OCI-LY7 (cell line): ENCODE measurements at regions not wholly inside any gene's neighbourhood (a gene's known extent, or its start where the extent isn't known, plus 50 kb on each side); places are given as distances from the start of the nearest gene placed in this dataset.

Experiments used
- BruUV-seq: library from RNA; stranded (reverse); fragments of 400-500 nt; replicated peaks from 2 replicates; lab custom pipeline; 2021; lab: Mats Ljungman, UMichigan
- CTCF ChIA-PET: fragments of 300-600 bp; sonication (Branson Sonifier 250); formaldehyde crosslinking; loops from one replicate; lab custom pipeline; 2022; ENCODE audit warnings: antibody characterized with exemption; ENCODE audit not compliant: unreplicated experiment; lab: Charles Lee
- POLR2A ChIA-PET: fragments of 300-600 bp; sonication (Branson Sonifier 250); formaldehyde crosslinking; loops from one replicate; lab custom pipeline; 2022; ENCODE audit warnings: antibody characterized with exemption; lab: Charles Lee
- DNase-seq: peaks from one replicate; pipeline ENCODE4 v3.0.0-alpha.2; 2015; ENCODE audit warnings: low spot score
- H2AFZ ChIP-seq: fragments of 200-600 bp; sonication (generic), shearing (Covaris generic); 2 replicates; pipeline ENCODE4 v1.6.1; 2014; ENCODE audit warnings: mild to moderate bottlenecking, antibody characterized with exemption, low read length, moderate library complexity
- H3K27ac ChIP-seq: fragments of 200-600 bp; sonication (generic); 2 replicates; pipeline ENCODE4 v1.5.1; 2014; ENCODE audit warnings: mixed run types, low read depth, mild to moderate bottlenecking, moderate library complexity, low read length, inconsistent platforms; ENCODE audit not compliant: poor library complexity, severe bottlenecking
- H3K36me3 ChIP-seq: fragments of 200-600 bp; sonication (generic); 2 replicates; pipeline ENCODE4 v1.6.1; 2014; ENCODE audit warnings: mild to moderate bottlenecking, antibody characterized with exemption, low read length, moderate library complexity, mixed read lengths; ENCODE audit not compliant: insufficient read depth
- H3K4me1 ChIP-seq: fragments of 200-600 bp; sonication (generic); 2 replicates; pipeline ENCODE4 v1.5.1; 2014; ENCODE audit warnings: mild to moderate bottlenecking, low read length; ENCODE audit not compliant: insufficient read depth, poor library complexity, severe bottlenecking
- H3K4me2 ChIP-seq: fragments of 200-600 bp; sonication (generic); 2 replicates; pipeline ENCODE4 v1.6.1; 2014; ENCODE audit warnings: mild to moderate bottlenecking, low read length
- H3K4me3 ChIP-seq: fragments of 200-600 bp; sonication (generic); 2 replicates; pipeline ENCODE4 v1.5.1; 2014; ENCODE audit warnings: mild to moderate bottlenecking, low read depth, low read length; ENCODE audit not compliant: poor library complexity, severe bottlenecking
- H3K79me2 ChIP-seq: fragments of 200-600 bp; sonication (generic); 2 replicates; pipeline ENCODE4 v1.6.1; 2016; ENCODE audit warnings: low read depth, mild to moderate bottlenecking, low read length, moderate library complexity, mixed read lengths; ENCODE audit not compliant: insufficient read depth
- H3K9me2 ChIP-seq: fragments of 200-600 bp; sonication (generic); 2 replicates; pipeline ENCODE4 v1.6.1; 2016; ENCODE audit warnings: mild to moderate bottlenecking, low read length, mixed read lengths; ENCODE audit not compliant: insufficient read depth
- H3K9me3 ChIP-seq: fragments of 200-600 bp; sonication (generic); 2 replicates; pipeline ENCODE4 v1.6.1; 2014; ENCODE audit warnings: mild to moderate bottlenecking, mixed run types, low read length, mixed read lengths
- H4K20me1 ChIP-seq: fragments of 200-600 bp; sonication (generic); 2 replicates; pipeline ENCODE4 v1.6.1; 2014; ENCODE audit warnings: mild to moderate bottlenecking, antibody characterized with exemption, low read length, moderate library complexity, mixed read lengths; ENCODE audit not compliant: insufficient read depth
- CTCF ChIP-seq: fragments of 200-600 bp; sonication (generic); conservative IDR thresholded peaks from 2 replicates; pipeline ENCODE4 v1.5.1; 2014; ENCODE audit warnings: mild to moderate bottlenecking, antibody characterized with exemption, low read length, moderate library complexity, mixed read lengths
- EZH2phosphoT487 ChIP-seq: fragments of 200-600 bp; sonication (generic); IDR thresholded peaks from 2 replicates; pipeline ENCODE4 v1.6.1; 2018; ENCODE audit warnings: low read depth, borderline replicate concordance, mild to moderate bottlenecking, mixed run types, antibody characterized with exemption, low read length, moderate library complexity, mixed read lengths
- intact Hi-C: fragments of 100-400 bp; cut with micrococcal nuclease; formaldehyde crosslinking; loops from one replicate; pipeline ENCODE4 v1.10.0; 2022; ENCODE audit not compliant: unreplicated experiment

GRCh38 chr6:130520221-130520620 is 154.4 kb downstream of the TMEM200A start:
- no peak for TF ChIP-seq EZH2phosphoT487
- TF ChIP-seq CTCF: no peak
- no TSS peak for BruUV-seq
- no peak for DNase-seq
- Histone ChIP-seq H3K27ac (no peak overlapping the region), H3K4me1 (peaks cover 33% of the 10 kb centered on the region), H2AFZ (0 out of 2 replicates have a peak overlapping the region, but pooled peaks have one; percentile 18), H3K9me2 (no peaks in the 10 kb centered on the region), H3K4me2 (no peak overlapping the region), H3K4me3 (no peak overlapping the region), H3K9me3 (0 out of 2 replicates have a peak, but pooled peaks cover 9% of the 10 kb centered on the region), H3K36me3 (no peaks in the 10 kb centered on the region), H4K20me1 (no peaks in the 10 kb centered on the region), H3K79me2 (no peaks in the 10 kb centered on the region)
- ChIA-PET POLR2A (interaction anchor here (1.0 kb wide), 1 partner anchor 10 kb away, joined by 3 read pairs; no protein-coding TSS in a partner anchor), CTCF (no interaction called here)
- intact Hi-C loops: no loop called here

GRCh38 chr6:130520801-130521200 is 155.0 kb downstream of the TMEM200A start:
- ChIA-PET POLR2A (interaction anchor here (1.0 kb wide), 1 partner anchor 11 kb away, joined by 3 read pairs; no protein-coding TSS in a partner anchor), CTCF (no interaction called here)
- peaks cover 38% of the 10 kb centered on the region for H3K4me1 ChIP-seq
- H3K27ac ChIP-seq: no peak overlapping the region
- no peak for TF ChIP-seq CTCF
- no peak for TF ChIP-seq EZH2phosphoT487
- H3K79me2 ChIP-seq: no peaks in the 10 kb centered on the region
- H3K9me3 ChIP-seq: 0 out of 2 replicates have a peak, but pooled peaks cover 9% of the 10 kb centered on the region
- H3K4me3 ChIP-seq: no peak overlapping the region
- no peaks in the 10 kb centered on the region for H3K9me2 ChIP-seq
- no peak for DNase-seq
- no peaks in the 10 kb centered on the region for H3K36me3 ChIP-seq
- intact Hi-C loops: no loop called here
- BruUV-seq: no TSS peak
- H3K4me2 ChIP-seq: no peak overlapping the region
- no peaks in the 10 kb centered on the region for H4K20me1 ChIP-seq
- 0 out of 2 replicates have a peak overlapping the region, but pooled peaks have one; percentile 18 for H2AFZ ChIP-seq

GRCh38 chr6:130524552-130524951 is 158.7 kb downstream of the TMEM200A start:
- intact Hi-C loops: no loop called here
- peaks cover 50% of the 10 kb centered on the region for H3K4me1 ChIP-seq
- H3K79me2 ChIP-seq: no peaks in the 10 kb centered on the region
- H2AFZ ChIP-seq: peak overlapping the region; percentile 81
- TF ChIP-seq CTCF (no peak), EZH2phosphoT487 (no peak)
- no peaks in the 10 kb centered on the region for H3K36me3 ChIP-seq
- POLR2A ChIA-PET: interaction anchor here (1.4 kb wide), 1 partner anchor 10 kb away, joined by 4 read pairs; no protein-coding TSS in a partner anchor
- no peak overlapping the region for H3K4me3 ChIP-seq
- H3K9me3 ChIP-seq: 0 out of 2 replicates have a peak, but pooled peaks cover 9% of the 10 kb centered on the region
- BruUV-seq: no TSS peak
- peak overlapping the region; percentile 62 for H3K27ac ChIP-seq
- DNase-seq: peak; percentile 35
- no peaks in the 10 kb centered on the region for H3K9me2 ChIP-seq
- CTCF ChIA-PET: no interaction called here
- H3K4me2 ChIP-seq: peak overlapping the region; percentile 55
- no peaks in the 10 kb centered on the region for H4K20me1 ChIP-seq
